Immature natural killer cell (primary cell): ENCODE measurements at regions not wholly inside any gene's neighbourhood (a gene's known extent, or its start where the extent isn't known, plus 50 kb on each side); places are given as distances from the start of the nearest gene placed in this dataset.

ENCODE experiments used
- DNase-seq, 3 donors: peaks; one replicate each; pipeline ENCODE4 v3.0.0; 2022; ENCODE audit warnings: mixed read lengths in 1 of 3
- H3K27ac Mint-ChIP-seq, 6 donors: one replicate each; pipeline ENCODE4 v1.8.0; 2020; ENCODE audit warnings: mixed read lengths in 6 of 6, mild to moderate bottlenecking in 5 of 6, inconsistent platforms in 4 of 6, moderate library complexity in 3 of 6
- H3K27me3 Mint-ChIP-seq, 3 donors: one replicate each; pipeline ENCODE4 v1.8.0; 2020 to 2021; ENCODE audit warnings: low read depth in 3 of 3, mild to moderate bottlenecking in 3 of 3, mixed read lengths in 3 of 3, moderate library complexity in 3 of 3, inconsistent platforms in 1 of 3
- H3K36me3 Mint-ChIP-seq, 3 donors: one replicate each; pipeline ENCODE4 v1.8.0; 2020; ENCODE audit warnings: mixed read lengths in 3 of 3, inconsistent platforms in 2 of 3, mild to moderate bottlenecking in 2 of 3
- H3K4me1 Mint-ChIP-seq, 2 donors: one replicate each; pipeline ENCODE4 v1.8.0; 2020; ENCODE audit warnings: inconsistent platforms in 2 of 2, mild to moderate bottlenecking in 2 of 2, mixed read lengths in 2 of 2, moderate library complexity in 1 of 2
- H3K4me3 Mint-ChIP-seq, 5 donors: one replicate each; pipeline ENCODE4 v1.8.0; 2020; ENCODE audit warnings: mild to moderate bottlenecking in 5 of 5, mixed read lengths in 5 of 5, inconsistent platforms in 3 of 5, moderate library complexity in 3 of 5
- H3K9me3 Mint-ChIP-seq, 6 donors: one replicate each; pipeline ENCODE4 v1.8.0; 2020; ENCODE audit warnings: mild to moderate bottlenecking in 6 of 6, mixed read lengths in 6 of 6, inconsistent platforms in 4 of 6, moderate library complexity in 3 of 6

- Mint-ChIP-seq H3K27ac (no peak overlapping the region), H3K27me3 (peaks cover 0 to 1% (median 0%) of the 10 kb centered on the region in 3 donors), H3K36me3 (no peaks in the 10 kb centered on the region), H3K4me1 (no peaks in the 10 kb centered on the region), H3K4me3 (no peak overlapping the region), H3K9me3 (peaks cover 0 to 4% (median 0%) of the 10 kb centered on the region in 6 donors)
- no peak for DNase-seq
These were observed 348.6 kb downstream of the ADRA2A start for GRCh38 chr10:111425459-111425858.

GRCh38 chr10:111429288-111430028, 352.6 kb downstream of the ADRA2A start:
- DNase-seq: no peak
- Mint-ChIP-seq H3K9me3 (no peaks in the 10 kb centered on the region), H3K27me3 (no peaks in the 10 kb centered on the region), H3K36me3 (no peaks in the 10 kb centered on the region), H3K4me1 (no peaks in the 10 kb centered on the region), H3K27ac (no peak overlapping the region), H3K4me3 (no peak overlapping the region)

- H3K4me1 Mint-ChIP-seq: no peaks in the 10 kb centered on the region
- no peaks in the 10 kb centered on the region for H3K36me3 Mint-ChIP-seq
- no peaks in the 10 kb centered on the region for H3K9me3 Mint-ChIP-seq
- H3K4me3 Mint-ChIP-seq: no peak overlapping the region
- no peak overlapping the region for H3K27ac Mint-ChIP-seq
- no peak for DNase-seq
- no peaks in the 10 kb centered on the region for H3K27me3 Mint-ChIP-seq
These were observed 353.2 kb downstream of the ADRA2A start for GRCh38 chr10:111430070-111430469.

GRCh38 chr10:111432588-111432987, 355.8 kb downstream of the ADRA2A start:
- no peaks in the 10 kb centered on the region for H3K4me1 Mint-ChIP-seq
- no peaks in the 10 kb centered on the region for H3K36me3 Mint-ChIP-seq
- no peaks in the 10 kb centered on the region for H3K27me3 Mint-ChIP-seq
- H3K27ac Mint-ChIP-seq: no peak overlapping the region
- H3K4me3 Mint-ChIP-seq: no peak overlapping the region
- DNase-seq: no peak
- no peaks in the 10 kb centered on the region for H3K9me3 Mint-ChIP-seq

GRCh38 chr10:111435871-111436270, 359.0 kb downstream of the ADRA2A start:
- H3K9me3 Mint-ChIP-seq: peaks cover 0 to 2% (median 0%) of the 10 kb centered on the region in 6 donors
- no peak for DNase-seq
- H3K4me1 Mint-ChIP-seq: no peaks in the 10 kb centered on the region
- H3K27me3 Mint-ChIP-seq: peaks cover 0 to 2% (median 0%) of the 10 kb centered on the region in 3 donors
- no peak overlapping the region for H3K27ac Mint-ChIP-seq
- no peaks in the 10 kb centered on the region for H3K36me3 Mint-ChIP-seq
- no peak overlapping the region for H3K4me3 Mint-ChIP-seq

- H3K9me3 Mint-ChIP-seq: peaks cover 0 to 2% (median 0%) of the 10 kb centered on the region in 6 donors
- no peak overlapping the region for H3K4me3 Mint-ChIP-seq
- H3K36me3 Mint-ChIP-seq: no peaks in the 10 kb centered on the region
- peaks cover 0 to 2% (median 1%) of the 10 kb centered on the region in 3 donors for H3K27me3 Mint-ChIP-seq
- no peaks in the 10 kb centered on the region for H3K4me1 Mint-ChIP-seq
- no peak for DNase-seq
- no peak overlapping the region for H3K27ac Mint-ChIP-seq
These were observed 362.4 kb downstream of the ADRA2A start for GRCh38 chr10:111439034-111439842.

- Mint-ChIP-seq H3K9me3 (peaks cover 0 to 2% (median 0%) of the 10 kb centered on the region in 6 donors), H3K36me3 (no peaks in the 10 kb centered on the region), H3K27ac (no peak overlapping the region), H3K4me1 (no peaks in the 10 kb centered on the region), H3K27me3 (peaks cover 0 to 2% (median 1%) of the 10 kb centered on the region in 3 donors), H3K4me3 (no peak overlapping the region)
- no peak for DNase-seq
These were observed 363.7 kb downstream of the ADRA2A start for GRCh38 chr10:111440501-111440900.

- Mint-ChIP-seq H3K4me1 (no peaks in the 10 kb centered on the region), H3K9me3 (no peaks in the 10 kb centered on the region), H3K27ac (no peak overlapping the region), H3K27me3 (peaks cover 0 to 5% (median 1%) of the 10 kb centered on the region in 3 donors), H3K4me3 (no peak overlapping the region), H3K36me3 (no peaks in the 10 kb centered on the region)
- DNase-seq: no peak
These were observed 368.8 kb downstream of the ADRA2A start for GRCh38 chr10:111445667-111446066.

GRCh38 chr10:111446966-111447365, 370.1 kb downstream of the ADRA2A start:
- Mint-ChIP-seq H3K36me3 (no peaks in the 10 kb centered on the region), H3K27ac (no peak overlapping the region), H3K4me1 (no peaks in the 10 kb centered on the region), H3K9me3 (no peaks in the 10 kb centered on the region), H3K4me3 (no peak overlapping the region), H3K27me3 (peaks cover 0 to 5% (median 1%) of the 10 kb centered on the region in 3 donors)
- no peak for DNase-seq

GRCh38 chr10:111452153-111452552, 375.3 kb downstream of the ADRA2A start:
- no peaks in the 10 kb centered on the region for H3K4me1 Mint-ChIP-seq
- H3K27ac Mint-ChIP-seq: no peak overlapping the region
- H3K4me3 Mint-ChIP-seq: no peak overlapping the region
- H3K36me3 Mint-ChIP-seq: no peaks in the 10 kb centered on the region
- no peak for DNase-seq
- H3K27me3 Mint-ChIP-seq: peaks cover 0 to 5% (median 5%) of the 10 kb centered on the region in 3 donors
- no peaks in the 10 kb centered on the region for H3K9me3 Mint-ChIP-seq

GRCh38 chr10:111455776-111456426, 379.1 kb downstream of the ADRA2A start:
- H3K27ac Mint-ChIP-seq: no peak overlapping the region
- no peaks in the 10 kb centered on the region for H3K36me3 Mint-ChIP-seq
- H3K9me3 Mint-ChIP-seq: peaks cover 0 to 4% (median 0%) of the 10 kb centered on the region in 6 donors
- H3K4me3 Mint-ChIP-seq: no peak overlapping the region
- no peak for DNase-seq
- H3K4me1 Mint-ChIP-seq: no peaks in the 10 kb centered on the region
- H3K27me3 Mint-ChIP-seq: peaks cover 0 to 8% (median 2%) of the 10 kb centered on the region in 3 donors

GRCh38 chr10:111458256-111458655, 381.4 kb downstream of the ADRA2A start:
- Mint-ChIP-seq H3K27me3 (peaks cover 1 to 8% (median 4%) of the 10 kb centered on the region in 3 donors), H3K36me3 (no peaks in the 10 kb centered on the region), H3K4me3 (no peak overlapping the region), H3K4me1 (no peaks in the 10 kb centered on the region), H3K9me3 (peaks cover 0 to 4% (median under 1%) of the 10 kb centered on the region in 6 donors), H3K27ac (no peak overlapping the region)
- DNase-seq: no peak

GRCh38 chr10:111459967-111460366, 383.1 kb downstream of the ADRA2A start:
- Mint-ChIP-seq H3K27ac (no peak overlapping the region), H3K4me3 (no peak overlapping the region), H3K36me3 (no peaks in the 10 kb centered on the region), H3K27me3 (peaks cover 1 to 6% (median 2%) of the 10 kb centered on the region in 3 donors), H3K4me1 (no peaks in the 10 kb centered on the region), H3K9me3 (peaks cover 0 to 9% (median 1%) of the 10 kb centered on the region in 6 donors)
- no peak for DNase-seq

GRCh38 chr10:111472445-111472844, 395.6 kb downstream of the ADRA2A start:
- H3K27ac Mint-ChIP-seq: no peak overlapping the region
- no peak overlapping the region for H3K4me3 Mint-ChIP-seq
- no peaks in the 10 kb centered on the region for H3K36me3 Mint-ChIP-seq
- DNase-seq: no peak
- peaks cover 0 to 6% (median 2%) of the 10 kb centered on the region in 3 donors for H3K27me3 Mint-ChIP-seq
- H3K9me3 Mint-ChIP-seq: peaks cover 0 to 2% (median 0%) of the 10 kb centered on the region in 6 donors
- no peaks in the 10 kb centered on the region for H3K4me1 Mint-ChIP-seq
